ENCODE measurements at regions not wholly inside any gene's neighbourhood (a gene's known extent, or its start where the extent isn't known, plus 50 kb on each side); places are given as distances from the start of the nearest gene placed in this dataset.
"Not testable (repeated sequence)": the region's sequence is repeated elsewhere in the genome, so short reads cannot be mapped to it uniquely, and the experiment has no call there.

GRCh38 chr12:43235721-43236120, 316.3 kb downstream of the ADAMTS20 start:
- no peak overlapping the region for H3K4me3 ChIP-seq (ENCODE audit: low read depth, low read length)
- DNase-seq (ENCODE audit: low read depth) = no peak
- no peak for TF ChIP-seq CTCF (IDR thresholded peaks at IDR 0.05; ENCODE audit: insufficient read depth, low read depth, low read length)

GRCh38 chr12:43233861-43234260, 318.1 kb downstream of the ADAMTS20 start:
- H3K4me3 ChIP-seq (ENCODE audit: low read depth, low read length) = no peak overlapping the region
- no peak for DNase-seq (ENCODE audit: low read depth)
- no peak for TF ChIP-seq CTCF (IDR thresholded peaks at IDR 0.05; ENCODE audit: insufficient read depth, low read depth, low read length)

GRCh38 chr12:43226151-43226550, 325.9 kb downstream of the ADAMTS20 start:
- H3K4me3 ChIP-seq (ENCODE audit: low read depth, low read length) = no peak overlapping the region
- no peak for DNase-seq (ENCODE audit: low read depth)
- TF ChIP-seq CTCF (IDR thresholded peaks at IDR 0.05; ENCODE audit: insufficient read depth, low read depth, low read length) = no peak

- not testable (repeated sequence) for DNase-seq (ENCODE audit: low read depth); H3K4me3 ChIP-seq (ENCODE audit: low read depth, low read length)
These were observed 327.7 kb downstream of the ADAMTS20 start for GRCh38 chr12:43224190-43224805.

- no peak overlapping the region for H3K4me3 ChIP-seq (ENCODE audit: low read depth, low read length)
These were observed 329.2 kb downstream of the ADAMTS20 start for GRCh38 chr12:43222796-43223195.

GRCh38 chr12:43221216-43221615, 330.8 kb downstream of the ADAMTS20 start:
- DNase-seq (ENCODE audit: low read depth) = no peak
- TF ChIP-seq CTCF (IDR thresholded peaks at IDR 0.05; ENCODE audit: insufficient read depth, low read depth, low read length) = no peak
- no peak overlapping the region for H3K4me3 ChIP-seq (ENCODE audit: low read depth, low read length)

More at GRCh38 chr12:43222796-43223195, 329.2 kb downstream of the ADAMTS20 start:
- no peak for DNase-seq (ENCODE audit: low read depth)
- TF ChIP-seq CTCF (IDR thresholded peaks at IDR 0.05; ENCODE audit: insufficient read depth, low read depth, low read length) = no peak

GRCh38 chr12:43216490-43216889, 335.5 kb downstream of the ADAMTS20 start:
- DNase-seq (ENCODE audit: low read depth) = no peak
- H3K4me3 ChIP-seq (ENCODE audit: low read depth, low read length) = no peak overlapping the region
- TF ChIP-seq CTCF (IDR thresholded peaks at IDR 0.05; ENCODE audit: insufficient read depth, low read depth, low read length) = no peak

Measured in fibroblast of villous mesenchyme (primary cell).